GM12891 (cell line): ENCODE measurements at regions not wholly inside any gene's neighbourhood (a gene's known extent, or its start where the extent isn't known, plus 50 kb on each side); places are given as distances from the start of the nearest gene placed in this dataset.
"Not testable (repeated sequence)": the region's sequence is repeated elsewhere in the genome, so short reads cannot be mapped to it uniquely, and the experiment has no call there.

Experiments used
- POLR2A ChIP-seq: IDR thresholded peaks from 2 replicates; pipeline ENCODE4 v1.6.1; 2011; ENCODE audit warnings: low read depth, low read length, control low read depth
- POLR2AphosphoS5 ChIP-seq: IDR thresholded peaks from 2 replicates; pipeline ENCODE4 v1.6.1; 2011; ENCODE audit warnings: low read depth, low read length, control low read depth

- not testable (repeated sequence) for TF ChIP-seq POLR2A, POLR2AphosphoS5
These were observed 88.7 kb downstream of the MAP3K8 start for GRCh38 chr10:30522661-30523078.
